B cell (primary cell): ENCODE measurements at regions not wholly inside any gene's neighbourhood (a gene's known extent, or its start where the extent isn't known, plus 50 kb on each side); places are given as distances from the start of the nearest gene placed in this dataset.
A peak's percentile ranks its signal among the peaks of the same experiment; 100 is the strongest.

Source experiments
- ATAC-seq: fragments of 200-7000 bp; cut with Tn5 transposase; one replicate; pipeline ENCODE4 v1.10.0; 2021; ENCODE audit warnings: low read depth, mild to moderate bottlenecking, moderate number of reproducible peaks, moderate library complexity
- CTCF ChIA-PET: fragments of 350-600 bp; sonication (Branson Sonifier 250); formaldehyde crosslinking; loops from one replicate; lab custom pipeline; 2021; ENCODE audit warnings: antibody characterized with exemption, inconsistent platforms; lab: Charles Lee
- POLR2A ChIA-PET: fragments of 350-600 bp; sonication (Branson Sonifier 250); formaldehyde crosslinking; loops from one replicate; lab custom pipeline; 2021; ENCODE audit warnings: antibody characterized with exemption; lab: Charles Lee
- DNase-seq: peaks from one replicate; pipeline ENCODE4 v3.0.0; 2013
- H2AFZ ChIP-seq: 2 replicates; pipeline ENCODE4 v1.6.1; 2012; ENCODE audit warnings: mild to moderate bottlenecking, low read depth, low read length; ENCODE audit not compliant: insufficient read depth, poor library complexity, severe bottlenecking
- H3K27ac ChIP-seq, 2 donors: 1 replicate in 1 of 2; 2 replicates in 1 of 2; pipeline ENCODE4 v1.5.1; 2012 to 2013; ENCODE audit warnings: low read length in 2 of 2, mild to moderate bottlenecking in 2 of 2, moderate library complexity in 1 of 2
- H3K27me3 ChIP-seq, 4 experiments: fragments of 200-600 bp in 1 of 4; sonication (generic) in 1 of 4; replicated peaks in 1 of 4; 1 replicate in 2 of 4; 2 replicates in 2 of 4; pipeline versions ENCODE4 v1.6.1 to v1.7.0; 2013 to 2016; ENCODE audit warnings: low read length in 3 of 4, mild to moderate bottlenecking in 2 of 4, mixed read lengths in 1 of 4, moderate library complexity in 1 of 4; ENCODE audit not compliant: insufficient read depth in 4 of 4, control insufficient read depth in 3 of 4; ENCODE audit errors: control extremely low read depth in 1 of 4
- H3K36me3 ChIP-seq, 2 experiments: replicated peaks in 1 of 2; 1 replicate in 1 of 2; 2 replicates in 1 of 2; pipeline versions ENCODE4 v1.6.1 to v1.7.1; 2013; ENCODE audit warnings: low read length in 1 of 2; ENCODE audit not compliant: insufficient read depth in 2 of 2, control insufficient read depth in 1 of 2; ENCODE audit errors: control extremely low read depth in 1 of 2, extremely low read depth in 1 of 2
- H3K4me1 ChIP-seq, 2 donors: fragments of 200-600 bp in 1 of 2; sonication (generic) in 1 of 2; 1 replicate in 1 of 2; 2 replicates in 1 of 2; pipeline versions ENCODE4 v1.5.1 to v1.6.1; 2013 to 2017; ENCODE audit warnings: low read length in 2 of 2; ENCODE audit not compliant: control insufficient read depth in 2 of 2, insufficient read depth in 2 of 2
- H3K4me2 ChIP-seq: replicated peaks from 2 replicates; pipeline ENCODE3; 2012; ENCODE audit warnings: mild to moderate bottlenecking, low read depth, low read length; ENCODE audit not compliant: poor library complexity, severe bottlenecking
- H3K4me3 ChIP-seq, 5 experiments: fragments of 200-600 bp in 1 of 5; sonication (generic) in 1 of 5; 1 replicate in 3 of 5; 2 replicates in 2 of 5; pipeline versions ENCODE4 v1.5.1 to v1.7.0; 2011 to 2016; ENCODE audit warnings: low read length in 4 of 5, mild to moderate bottlenecking in 4 of 5, low read depth in 2 of 5, control low read depth in 1 of 5, moderate library complexity in 1 of 5; ENCODE audit not compliant: insufficient read depth in 1 of 5; ENCODE audit errors: control extremely low read depth in 1 of 5, extremely low read depth in 1 of 5
- H3K79me2 ChIP-seq: fragments of 200-600 bp; sonication (generic); one replicate; pipeline ENCODE4 v1.6.0; 2016; ENCODE audit warnings: low read length; ENCODE audit not compliant: control insufficient read depth, insufficient read depth
- H3K9ac ChIP-seq: fragments of 200-600 bp; sonication (generic); 2 replicates; pipeline ENCODE4 v1.6.1; 2017; ENCODE audit warnings: mild to moderate bottlenecking, low read length, moderate library complexity
- H3K9me3 ChIP-seq, 3 donors: one replicate each; pipeline versions ENCODE4 v1.6.1 to v1.7.1; 2013; ENCODE audit warnings: low read length in 2 of 3; ENCODE audit not compliant: control insufficient read depth in 2 of 3, insufficient read depth in 1 of 3; ENCODE audit errors: control extremely low read depth in 1 of 3
- H4K20me1 ChIP-seq: 2 replicates; pipeline ENCODE4 v1.6.0; 2012; ENCODE audit warnings: mild to moderate bottlenecking, low read length; ENCODE audit not compliant: insufficient read depth, control insufficient read depth, poor library complexity, severe bottlenecking
- H3K27ac Mint-ChIP-seq: one replicate; pipeline ENCODE4 v1.8.0; 2021; ENCODE audit warnings: mixed read lengths
- H3K27me3 Mint-ChIP-seq: one replicate; pipeline ENCODE4 v1.8.0; 2021; ENCODE audit warnings: mixed read lengths
- H3K4me1 Mint-ChIP-seq: one replicate; pipeline ENCODE4 v1.8.0; 2021; ENCODE audit warnings: mixed read lengths
- H3K4me3 Mint-ChIP-seq: one replicate; pipeline ENCODE4 v1.8.0; 2021; ENCODE audit warnings: mixed read lengths
- H3K9me3 Mint-ChIP-seq: one replicate; pipeline ENCODE4 v1.8.0; 2022; ENCODE audit warnings: mixed read lengths; ENCODE audit not compliant: insufficient read depth
- CTCF ChIP-seq: fragments of 200-600 bp; IDR thresholded peaks from one replicate; pipeline ENCODE4 v1.8.0; 2022; ENCODE audit warnings: antibody characterized with exemption, mild to moderate bottlenecking
- EZH2 ChIP-seq: IDR thresholded peaks from 2 replicates; pipeline ENCODE4 v1.6.1; 2012; ENCODE audit warnings: borderline replicate concordance, low read depth, mild to moderate bottlenecking, moderate library complexity, low read length; ENCODE audit not compliant: insufficient read depth, poor library complexity, severe bottlenecking
- WGBS: methylation state at CpG from one replicate; pipeline ENCODE4 v1.1.5; 2013; ENCODE audit warnings: missing lambda C conversion rate; ENCODE audit not compliant: insufficient coverage; 5-methylcytosine and 5-hydroxymethylcytosine counted together
- intact Hi-C: fragments of 100-400 bp; cut with micrococcal nuclease; formaldehyde crosslinking; loops from one replicate; pipeline ENCODE4 v1.10.0; 2022

GRCh38 chr2:4673025-4673489, 969.7 kb downstream of the DCDC2C start:
- Histone ChIP-seq H3K9ac (no peak overlapping the region), H4K20me1 (no peaks in the 10 kb centered on the region), H3K4me1 (no peaks in the 10 kb centered on the region), H3K4me3 (no peak overlapping the region), H3K36me3 (no peaks in the 10 kb centered on the region), H3K9me3 (peaks cover 0 to 18% (median 0%) of the 10 kb centered on the region in 3 donors), H2AFZ (no peak overlapping the region), H3K79me2 (no peaks in the 10 kb centered on the region), H3K4me2 (no peak overlapping the region), H3K27me3 (no peaks in the 10 kb centered on the region), H3K27ac (no peak overlapping the region)
- POLR2A ChIA-PET: no interaction called here
- 95% methylated on average over 6 of the region's 13 CpGs for WGBS
- no peak for ATAC-seq
- Mint-ChIP-seq H3K4me1 (peaks cover 4% of the 10 kb centered on the region), H3K9me3 (no peaks in the 10 kb centered on the region), H3K4me3 (no peak overlapping the region), H3K27ac (no peak overlapping the region), H3K27me3 (no peaks in the 10 kb centered on the region)
- CTCF ChIA-PET: no interaction called here
- intact Hi-C loops: no loop called here
- DNase-seq: no peak
- no peak for TF ChIP-seq CTCF
- no peak for TF ChIP-seq EZH2

GRCh38 chr2:4674007-4674406, 970.6 kb downstream of the DCDC2C start:
- no peaks in the 10 kb centered on the region for H3K9me3 Mint-ChIP-seq
- no peak overlapping the region for H3K4me2 ChIP-seq
- peak; percentile 13 for DNase-seq

More at GRCh38 chr2:4674007-4674406, 970.6 kb downstream of the DCDC2C start:
- ChIA-PET CTCF (no interaction called here), POLR2A (no interaction called here)
- Histone ChIP-seq H3K36me3 (no peaks in the 10 kb centered on the region), H3K4me1 (no peaks in the 10 kb centered on the region), H3K27me3 (no peaks in the 10 kb centered on the region), H3K27ac (no peak overlapping the region), H3K4me3 (no peak overlapping the region), H3K9me3 (peaks cover 0 to 18% (median 0%) of the 10 kb centered on the region in 3 donors), H4K20me1 (no peaks in the 10 kb centered on the region), H3K79me2 (no peaks in the 10 kb centered on the region), H3K9ac (no peak overlapping the region), H2AFZ (no peak overlapping the region)
- TF ChIP-seq CTCF (no peak), EZH2 (no peak)
- 75% methylated on average over 6 of the region's 6 CpGs for WGBS
- Mint-ChIP-seq H3K27me3 (no peaks in the 10 kb centered on the region), H3K4me1 (peaks cover 4% of the 10 kb centered on the region), H3K27ac (no peak overlapping the region), H3K4me3 (no peak overlapping the region)
- no peak for ATAC-seq
- intact Hi-C loops: no loop called here
